Uterus (tissue), 3 donors: ENCODE measurements at regions not wholly inside any gene's neighbourhood (a gene's known extent, or its start where the extent isn't known, plus 50 kb on each side); places are given as distances from the start of the nearest gene placed in this dataset.
"Not testable (repeated sequence)": the region's sequence is repeated elsewhere in the genome, so short reads cannot be mapped to it uniquely, and the experiment has no call there.

Experiments used
- DNase-seq, 2 donors: peaks; one replicate each; pipeline ENCODE4 v3.0.0-alpha.2; 2019 to 2020
- H3K27ac ChIP-seq, 2 donors: fragments of 200-600 bp; sonication (generic); 1 replicate in 1 of 2; 2 replicates in 1 of 2; pipeline ENCODE4 v1.5.1; 2016 to 2018
- H3K27me3 ChIP-seq, 2 donors: fragments of 200-600 bp; sonication (generic); one replicate each; pipeline ENCODE4 v1.5.1; 2018 to 2019; ENCODE audit warnings: control low read depth in 1 of 2
- H3K36me3 ChIP-seq, 2 donors: fragments of 200-600 bp; sonication (generic); one replicate each; pipeline ENCODE4 v1.5.1; 2019; ENCODE audit warnings: control low read depth in 1 of 2
- H3K4me1 ChIP-seq, 2 donors: fragments of 200-600 bp; sonication (generic); one replicate each; pipeline ENCODE4 v1.5.1; 2018 to 2019; ENCODE audit warnings: control low read depth in 1 of 2
- H3K4me3 ChIP-seq, 2 donors: fragments of 200-600 bp; sonication (generic); 1 replicate in 1 of 2; 2 replicates in 1 of 2; pipeline ENCODE4 v1.5.1; 2018 to 2019; ENCODE audit warnings: mild to moderate bottlenecking in 1 of 2
- H3K9me3 ChIP-seq, 2 donors: fragments of 200-600 bp; sonication (generic); one replicate each; pipeline ENCODE4 v1.5.1; 2019; ENCODE audit warnings: control low read depth in 1 of 2
- POLR2A ChIP-seq, 2 donors: fragments of 450-650 bp; IDR thresholded peaks; one replicate each; pipeline ENCODE4 v1.6.1; 2016; ENCODE audit warnings: antibody characterized with exemption in 2 of 2, mild to moderate bottlenecking in 1 of 2, moderate library complexity in 1 of 2
- intact Hi-C: fragments of 100-400 bp; cut with DNase I; formaldehyde crosslinking; loops from one replicate; pipeline ENCODE4 v1.15.1; 2023; ENCODE audit warnings: low total_unique reads
- TF ChIP-seq, protein P1 (sequence below), 4 experiments: fragments of 200-600 bp in 2 of 4; fragments of 450-650 bp in 2 of 4; sonication (generic) in 2 of 4; IDR thresholded peaks; one replicate each; pipeline ENCODE4 v1.5.1; 2016 to 2019; ENCODE audit warnings: antibody characterized with exemption in 4 of 4, mild to moderate bottlenecking in 2 of 4, moderate library complexity in 1 of 4
- donor health status: DM: yes; HTN: yes; CAD: no.

- H3K27me3 ChIP-seq = no peaks in the 10 kb centered on the region
- no peak for TF ChIP-seq POLR2A (IDR thresholded peaks at IDR 0.05)
- TF ChIP-seq, protein P1, sequence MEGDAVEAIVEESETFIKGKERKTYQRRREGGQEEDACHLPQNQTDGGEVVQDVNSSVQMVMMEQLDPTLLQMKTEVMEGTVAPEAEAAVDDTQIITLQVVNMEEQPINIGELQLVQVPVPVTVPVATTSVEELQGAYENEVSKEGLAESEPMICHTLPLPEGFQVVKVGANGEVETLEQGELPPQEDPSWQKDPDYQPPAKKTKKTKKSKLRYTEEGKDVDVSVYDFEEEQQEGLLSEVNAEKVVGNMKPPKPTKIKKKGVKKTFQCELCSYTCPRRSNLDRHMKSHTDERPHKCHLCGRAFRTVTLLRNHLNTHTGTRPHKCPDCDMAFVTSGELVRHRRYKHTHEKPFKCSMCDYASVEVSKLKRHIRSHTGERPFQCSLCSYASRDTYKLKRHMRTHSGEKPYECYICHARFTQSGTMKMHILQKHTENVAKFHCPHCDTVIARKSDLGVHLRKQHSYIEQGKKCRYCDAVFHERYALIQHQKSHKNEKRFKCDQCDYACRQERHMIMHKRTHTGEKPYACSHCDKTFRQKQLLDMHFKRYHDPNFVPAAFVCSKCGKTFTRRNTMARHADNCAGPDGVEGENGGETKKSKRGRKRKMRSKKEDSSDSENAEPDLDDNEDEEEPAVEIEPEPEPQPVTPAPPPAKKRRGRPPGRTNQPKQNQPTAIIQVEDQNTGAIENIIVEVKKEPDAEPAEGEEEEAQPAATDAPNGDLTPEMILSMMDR (IDR thresholded peaks at IDR 0.05) = no peak
- H3K27ac ChIP-seq = no peak overlapping the region
- intact Hi-C loops = no loop called here
- DNase-seq = no peak
- no peak overlapping the region for H3K4me3 ChIP-seq
- H3K4me1 ChIP-seq = no peaks in the 10 kb centered on the region
- no peaks in the 10 kb centered on the region for H3K36me3 ChIP-seq
- no peaks in the 10 kb centered on the region for H3K9me3 ChIP-seq
These were observed 463.1 kb upstream of the DDX18 start for GRCh38 chr2:117351396-117351795.

GRCh38 chr2:117359266-117359914 lies 455.1 kb upstream of the DDX18 start:
- intact Hi-C loops = no loop called here
- no peak for DNase-seq
- H3K27me3 ChIP-seq = no peaks in the 10 kb centered on the region
- TF ChIP-seq, protein P1 (IDR thresholded peaks at IDR 0.05) = no peak
- no peak for TF ChIP-seq POLR2A (IDR thresholded peaks at IDR 0.05)
- H3K9me3 ChIP-seq = no peaks in the 10 kb centered on the region
- H3K36me3 ChIP-seq = no peaks in the 10 kb centered on the region
- no peak overlapping the region for H3K4me3 ChIP-seq
- H3K27ac ChIP-seq = no peak overlapping the region
- H3K4me1 ChIP-seq = no peaks in the 10 kb centered on the region

DNA sequence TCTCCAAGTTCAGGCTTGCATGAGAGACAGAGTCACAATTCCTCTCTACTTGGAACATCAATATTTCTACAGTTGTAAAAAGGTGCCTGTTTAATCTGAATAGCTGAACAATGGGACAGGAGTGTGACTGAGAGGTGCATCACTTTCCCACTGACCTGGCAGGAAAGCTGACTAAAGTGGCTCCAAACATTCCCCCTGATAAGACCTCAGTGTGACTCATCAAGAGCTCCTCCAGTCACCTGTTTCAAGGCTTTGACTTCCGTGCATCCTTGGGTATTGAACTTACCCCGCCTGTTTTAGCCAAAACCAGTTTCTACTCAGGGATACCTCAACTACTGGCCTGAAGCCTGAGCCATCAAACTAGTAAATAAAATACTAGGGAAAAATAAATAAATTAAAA lies 453.9 kb upstream of the DDX18 start:
- intact Hi-C loops = no loop called here
- H3K4me1 ChIP-seq = no peaks in the 10 kb centered on the region
- DNase-seq = no peak
- no peaks in the 10 kb centered on the region for H3K36me3 ChIP-seq
- H3K27me3 ChIP-seq = no peaks in the 10 kb centered on the region
- H3K4me3 ChIP-seq = no peak overlapping the region
- H3K27ac ChIP-seq = no peak overlapping the region
- no peak for TF ChIP-seq POLR2A (IDR thresholded peaks at IDR 0.05)
- TF ChIP-seq, protein P1 (IDR thresholded peaks at IDR 0.05) = no peak
- H3K9me3 ChIP-seq = no peaks in the 10 kb centered on the region

- no peaks in the 10 kb centered on the region for H3K4me1 ChIP-seq
- DNase-seq = no peak
- no peak overlapping the region for H3K27ac ChIP-seq
- no peak overlapping the region for H3K4me3 ChIP-seq
- no peaks in the 10 kb centered on the region for H3K9me3 ChIP-seq
- no peaks in the 10 kb centered on the region for H3K36me3 ChIP-seq
- intact Hi-C loops = no loop called here
- TF ChIP-seq, protein P1 (IDR thresholded peaks at IDR 0.05) = no peak
- no peak for TF ChIP-seq POLR2A (IDR thresholded peaks at IDR 0.05)
- no peaks in the 10 kb centered on the region for H3K27me3 ChIP-seq
These were observed 435.8 kb upstream of the DDX18 start for GRCh38 chr2:117378653-117379052.

DNA sequence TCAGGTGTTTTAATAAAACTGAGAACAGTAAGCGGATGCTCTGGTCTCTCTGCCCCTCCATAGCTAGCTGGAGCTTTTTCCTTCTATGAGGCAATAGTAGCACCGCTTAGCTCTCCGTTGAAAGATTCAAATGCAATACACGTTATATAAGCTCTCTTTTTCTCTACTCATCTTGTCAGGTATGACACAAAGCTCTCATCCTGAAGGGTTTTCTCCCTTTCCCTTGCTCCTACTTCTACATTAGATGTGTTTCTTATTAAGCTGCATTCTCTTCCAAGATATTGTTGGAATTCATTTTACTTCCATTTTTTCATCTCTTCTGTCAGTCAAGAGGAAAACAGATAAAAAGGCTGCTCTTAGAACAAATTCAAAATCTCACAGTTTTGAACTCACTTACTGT lies 434.6 kb upstream of the DDX18 start:
- Histone ChIP-seq H3K27ac (no peak overlapping the region), H3K4me1 (no peaks in the 10 kb centered on the region), H3K9me3 (no peaks in the 10 kb centered on the region), H3K4me3 (no peak overlapping the region), H3K36me3 (no peaks in the 10 kb centered on the region), H3K27me3 (no peaks in the 10 kb centered on the region)
- no peak for DNase-seq
- TF ChIP-seq, protein P1 (IDR thresholded peaks at IDR 0.05) = no peak
- TF ChIP-seq POLR2A (IDR thresholded peaks at IDR 0.05) = no peak
- intact Hi-C loops = no loop called here

DNA sequence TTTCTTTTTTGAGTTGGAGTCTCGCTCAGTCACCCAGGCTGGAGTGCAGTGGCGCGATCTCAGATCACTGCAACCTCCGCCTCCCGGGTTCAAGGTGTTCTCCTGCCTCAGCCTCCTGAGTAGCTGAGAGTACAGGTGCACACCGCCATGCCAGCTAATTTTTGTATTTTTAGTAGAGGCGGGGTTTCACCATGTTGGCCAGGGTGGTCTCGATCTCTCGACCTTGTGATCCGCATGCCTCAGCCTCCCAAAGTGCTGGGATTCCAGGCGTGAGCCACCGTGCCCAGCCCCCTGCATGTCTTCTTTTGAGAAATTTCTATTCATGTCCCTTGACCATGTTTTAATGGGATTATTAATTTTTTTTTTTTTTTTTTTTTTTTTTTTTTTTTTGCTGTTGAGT lies 430.5 kb upstream of the DDX18 start:
- DNase-seq, H3K9me3 ChIP-seq, H3K4me3 ChIP-seq, intact Hi-C loops, H3K36me3 ChIP-seq, H3K27me3 ChIP-seq, H3K27ac ChIP-seq, H3K4me1 ChIP-seq: not testable (repeated sequence)
